Stimulated activated effector memory CD8-positive, alpha-beta T cell treated with anti-CD3 and anti-CD28 coated beads, Interleukin-12 subunit alpha, Interleukin-12 subunit beta, amount 100 ng/mL, for 72 hours (primary cell): ENCODE measurements at regions not wholly inside any gene's neighbourhood (a gene's known extent, or its start where the extent isn't known, plus 50 kb on each side); places are given as distances from the start of the nearest gene placed in this dataset.
A peak's percentile ranks its signal among the peaks of the same experiment; 100 is the strongest.

Source experiments
- ATAC-seq: fragments of 150-1000 bp; cut with Tn5 transposase; 2 replicates; pipeline ENCODE4 v1.10.0; 2021
- DNase-seq, 2 donors: peaks; one replicate each; pipeline ENCODE4 v3.0.0; 2021 to 2022; ENCODE audit warnings: low spot score in 2 of 2
- H3K27ac Mint-ChIP-seq: one replicate; pipeline ENCODE4 v1.8.0; 2022; ENCODE audit warnings: mild to moderate bottlenecking, mixed read lengths
- H3K36me3 Mint-ChIP-seq: one replicate; pipeline ENCODE4 v1.8.0; 2022; ENCODE audit warnings: mild to moderate bottlenecking, mixed read lengths
- H3K4me1 Mint-ChIP-seq: one replicate; pipeline ENCODE4 v1.8.0; 2022; ENCODE audit warnings: mixed read lengths
- H3K4me3 Mint-ChIP-seq: one replicate; pipeline ENCODE4 v1.8.0; 2022; ENCODE audit warnings: mild to moderate bottlenecking, mixed read lengths
- H3K9me3 Mint-ChIP-seq: one replicate; pipeline ENCODE4 v1.8.0; 2022; ENCODE audit warnings: mixed read lengths

- peaks cover 6% of the 10 kb centered on the region for H3K4me1 Mint-ChIP-seq
- no peaks in the 10 kb centered on the region for H3K36me3 Mint-ChIP-seq
- H3K27ac Mint-ChIP-seq, result no peak overlapping the region
- DNase-seq, result no peak
- no peak overlapping the region for H3K4me3 Mint-ChIP-seq
- H3K9me3 Mint-ChIP-seq, result no peaks in the 10 kb centered on the region
- no peak for ATAC-seq
These were observed 111.5 kb upstream of the LGALSL start for GRCh38 chr2:64342195-64343099.

GRCh38 chr2:64344999-64345576 is 108.9 kb upstream of the LGALSL start:
- no peak for DNase-seq
- H3K27ac Mint-ChIP-seq, result no peak overlapping the region
- H3K4me1 Mint-ChIP-seq, result no peaks in the 10 kb centered on the region
- H3K9me3 Mint-ChIP-seq, result no peaks in the 10 kb centered on the region
- no peaks in the 10 kb centered on the region for H3K36me3 Mint-ChIP-seq
- H3K4me3 Mint-ChIP-seq, result no peak overlapping the region
- ATAC-seq, result no peak

- H3K36me3 Mint-ChIP-seq, result no peaks in the 10 kb centered on the region
- no peaks in the 10 kb centered on the region for H3K9me3 Mint-ChIP-seq
- DNase-seq (no peak), ATAC-seq (no peak)
- H3K27ac Mint-ChIP-seq, result no peak overlapping the region
- no peaks in the 10 kb centered on the region for H3K4me1 Mint-ChIP-seq
- no peak overlapping the region for H3K4me3 Mint-ChIP-seq
These were observed 108.0 kb upstream of the LGALSL start for GRCh38 chr2:64345998-64346397.

- Mint-ChIP-seq H3K36me3 (no peaks in the 10 kb centered on the region), H3K27ac (no peak overlapping the region)
- no peak for DNase-seq
These were observed 105.4 kb upstream of the LGALSL start for GRCh38 chr2:64348386-64349130.

DNA sequence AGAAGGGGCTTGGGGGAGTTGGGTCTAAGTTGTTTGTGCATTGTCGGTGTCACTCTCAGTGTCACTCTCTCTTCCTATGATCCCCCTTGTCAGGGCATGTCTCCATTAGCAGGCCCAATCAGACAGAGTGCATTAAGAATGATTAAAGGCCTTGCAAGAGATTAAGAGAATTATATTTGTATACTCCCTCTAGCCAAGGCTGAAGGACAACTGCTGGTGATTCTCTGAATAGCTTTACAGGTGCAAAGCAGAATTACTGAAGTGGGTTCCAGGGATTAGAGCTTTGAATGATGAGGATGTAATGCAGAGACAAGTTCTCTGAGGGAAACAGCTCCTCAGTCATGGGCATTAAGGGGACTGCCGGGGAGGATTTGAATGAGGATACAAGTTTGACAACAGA is 104.8 kb upstream of the LGALSL start:
- Mint-ChIP-seq H3K27ac (no peak overlapping the region), H3K4me3 (no peak overlapping the region), H3K4me1 (no peaks in the 10 kb centered on the region), H3K36me3 (no peaks in the 10 kb centered on the region), H3K9me3 (peaks cover 3% of the 10 kb centered on the region)
- DNase-seq, result no peak
- ATAC-seq, result no peak

More at GRCh38 chr2:64348386-64349130, 105.4 kb upstream of the LGALSL start:
- no peak for ATAC-seq
- Mint-ChIP-seq H3K9me3 (peaks cover 3% of the 10 kb centered on the region), H3K4me3 (no peak overlapping the region), H3K4me1 (no peaks in the 10 kb centered on the region)

- Mint-ChIP-seq H3K36me3 (no peaks in the 10 kb centered on the region), H3K4me3 (no peak overlapping the region), H3K9me3 (peaks cover 3% of the 10 kb centered on the region), H3K27ac (no peak overlapping the region), H3K4me1 (no peaks in the 10 kb centered on the region)
- ATAC-seq (no peak), DNase-seq (no peak)
These were observed 103.0 kb upstream of the LGALSL start for GRCh38 chr2:64350996-64351395.

- DNase-seq (no peak), ATAC-seq (peak; percentile 92)
- H3K27ac Mint-ChIP-seq, result peak overlapping the region; percentile 6
- peaks cover 3% of the 10 kb centered on the region for H3K9me3 Mint-ChIP-seq
- H3K36me3 Mint-ChIP-seq, result no peaks in the 10 kb centered on the region
- peaks cover 8% of the 10 kb centered on the region for H3K4me1 Mint-ChIP-seq
- H3K4me3 Mint-ChIP-seq, result no peak overlapping the region
These were observed 101.7 kb upstream of the LGALSL start for GRCh38 chr2:64352292-64352691.

GRCh38 chr2:64354857-64355680 is 98.9 kb upstream of the LGALSL start:
- Mint-ChIP-seq H3K27ac (no peak overlapping the region), H3K4me1 (peaks cover 14% of the 10 kb centered on the region), H3K9me3 (peaks cover 3% of the 10 kb centered on the region), H3K36me3 (no peaks in the 10 kb centered on the region), H3K4me3 (no peak overlapping the region)
- ATAC-seq, result no peak
- DNase-seq, result no peak

DNA sequence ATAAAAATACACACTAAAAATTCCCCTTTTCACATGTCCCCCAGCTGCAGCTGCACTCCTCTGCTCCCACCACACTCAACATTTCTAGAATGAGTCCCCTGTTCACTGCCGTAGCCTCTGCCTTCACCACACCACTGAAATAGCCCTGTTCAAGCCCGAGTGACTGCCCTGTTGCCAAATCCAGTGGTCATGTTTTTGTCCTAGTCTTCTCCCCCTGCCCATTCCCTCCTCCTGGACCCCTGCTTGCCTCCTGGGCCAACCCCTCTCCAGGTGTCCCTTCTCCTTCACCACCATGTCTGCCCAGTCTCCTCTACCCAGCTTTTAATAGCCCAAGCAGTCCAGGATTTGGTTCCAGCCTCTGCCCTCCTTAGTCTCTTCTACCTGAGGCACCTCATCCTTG is 97.1 kb upstream of the LGALSL start:
- ATAC-seq (no peak), DNase-seq (no peak)
- Mint-ChIP-seq H3K4me3 (no peak overlapping the region), H3K9me3 (peaks cover 3% of the 10 kb centered on the region), H3K4me1 (peaks cover 14% of the 10 kb centered on the region), H3K27ac (no peak overlapping the region), H3K36me3 (no peaks in the 10 kb centered on the region)

- Mint-ChIP-seq H3K9me3 (no peaks in the 10 kb centered on the region), H3K27ac (peak overlapping the region; percentile 63), H3K4me3 (no peak overlapping the region), H3K36me3 (no peaks in the 10 kb centered on the region), H3K4me1 (peaks cover 14% of the 10 kb centered on the region)
- ATAC-seq, result no peak
- no peak for DNase-seq
These were observed 94.6 kb upstream of the LGALSL start for GRCh38 chr2:64359171-64359891.

- no peak overlapping the region for H3K4me3 Mint-ChIP-seq
- peak overlapping the region; percentile 63 for H3K27ac Mint-ChIP-seq
- H3K4me1 Mint-ChIP-seq, result peaks cover 14% of the 10 kb centered on the region
- peak; percentile 94 for ATAC-seq
- no peaks in the 10 kb centered on the region for H3K36me3 Mint-ChIP-seq
- DNase-seq, result peak; percentile 15 to 66
- no peaks in the 10 kb centered on the region for H3K9me3 Mint-ChIP-seq
These were observed 93.9 kb upstream of the LGALSL start for GRCh38 chr2:64359892-64360657.

GRCh38 chr2:64361151-64361938 is 92.6 kb upstream of the LGALSL start:
- no peaks in the 10 kb centered on the region for H3K36me3 Mint-ChIP-seq
- no peak overlapping the region for H3K27ac Mint-ChIP-seq
- H3K4me3 Mint-ChIP-seq, result no peak overlapping the region
- peaks cover 14% of the 10 kb centered on the region for H3K4me1 Mint-ChIP-seq
- DNase-seq (no peak), ATAC-seq (no peak)
- no peaks in the 10 kb centered on the region for H3K9me3 Mint-ChIP-seq

- Mint-ChIP-seq H3K4me3 (no peak overlapping the region), H3K4me1 (peaks cover 6% of the 10 kb centered on the region), H3K27ac (no peak overlapping the region), H3K36me3 (no peaks in the 10 kb centered on the region), H3K9me3 (no peaks in the 10 kb centered on the region)
- DNase-seq (no peak), ATAC-seq (no peak)
These were observed 91.4 kb upstream of the LGALSL start for GRCh38 chr2:64362562-64363026.
